ENCODE measurements at regions not wholly inside any gene's neighbourhood (a gene's known extent, or its start where the extent isn't known, plus 50 kb on each side); places are given as distances from the start of the nearest gene placed in this dataset.
A peak's percentile ranks its signal among the peaks of the same experiment; 100 is the strongest.

- no peak for TF ChIP-seq JUND (IDR thresholded peaks at IDR 0.05; ENCODE audit: low read depth)
- DNase-seq (ENCODE audit: low read depth in 1 of 2, low spot score in 1 of 2) = peak in 1 of 2 experiments; percentile 22
- in situ Hi-C loops (cut with HindIII; ENCODE audit: low pct_unique_long_range_greater_than_20kb, low sequenced_read_pairs) = no loop called here
These were observed 53.9 kb upstream of the RYR3 start for GRCh38 chr15:33256874-33257273.

GRCh38 chr15:33244471-33244870 is 50.0 kb upstream of the FMN1 start:
- TF ChIP-seq JUND (IDR thresholded peaks at IDR 0.05; ENCODE audit: low read depth) = no peak
- in situ Hi-C loops (cut with HindIII; ENCODE audit: low pct_unique_long_range_greater_than_20kb, low sequenced_read_pairs) = no loop called here
- no peak for DNase-seq (ENCODE audit: low read depth in 1 of 2, low spot score in 1 of 2)

Data from T47D (cell line).